22Rv1 (cell line): ENCODE measurements at regions not wholly inside any gene's neighbourhood (a gene's known extent, or its start where the extent isn't known, plus 50 kb on each side); places are given as distances from the start of the nearest gene placed in this dataset.

Experiments used
- ZFX ChIP-seq: fragments of 450-650 bp; IDR thresholded peaks from 2 replicates; pipeline ENCODE4 v1.6.1; 2017; ENCODE audit warnings: antibody characterized with exemption, borderline replicate concordance
- TF ChIP-seq, protein P1 (sequence below): fragments of 450-650 bp; IDR thresholded peaks from 2 replicates; pipeline ENCODE4 v1.5.1; 2017; ENCODE audit warnings: mild to moderate bottlenecking

DNA sequence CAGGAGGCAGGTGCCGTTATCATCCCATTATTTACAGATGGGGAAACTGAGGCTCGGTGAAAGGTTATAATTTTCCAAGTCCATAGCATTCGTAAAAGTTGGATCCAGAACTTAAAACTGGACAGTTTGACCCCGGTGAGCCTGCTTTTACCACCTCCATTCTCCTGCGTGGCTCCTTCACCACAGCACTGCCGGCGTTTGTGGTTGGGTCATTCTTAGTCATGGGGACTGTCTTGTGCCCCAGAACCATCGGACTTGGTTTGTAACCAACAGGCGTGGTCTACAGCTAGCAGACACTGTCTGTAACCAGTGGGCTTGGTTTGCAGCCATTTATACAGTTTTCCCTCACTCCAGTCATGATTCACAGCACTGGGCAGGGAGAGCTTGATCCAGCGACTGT, 511.3 kb downstream of the NPHP4 start:
- TF ChIP-seq, protein P1, sequence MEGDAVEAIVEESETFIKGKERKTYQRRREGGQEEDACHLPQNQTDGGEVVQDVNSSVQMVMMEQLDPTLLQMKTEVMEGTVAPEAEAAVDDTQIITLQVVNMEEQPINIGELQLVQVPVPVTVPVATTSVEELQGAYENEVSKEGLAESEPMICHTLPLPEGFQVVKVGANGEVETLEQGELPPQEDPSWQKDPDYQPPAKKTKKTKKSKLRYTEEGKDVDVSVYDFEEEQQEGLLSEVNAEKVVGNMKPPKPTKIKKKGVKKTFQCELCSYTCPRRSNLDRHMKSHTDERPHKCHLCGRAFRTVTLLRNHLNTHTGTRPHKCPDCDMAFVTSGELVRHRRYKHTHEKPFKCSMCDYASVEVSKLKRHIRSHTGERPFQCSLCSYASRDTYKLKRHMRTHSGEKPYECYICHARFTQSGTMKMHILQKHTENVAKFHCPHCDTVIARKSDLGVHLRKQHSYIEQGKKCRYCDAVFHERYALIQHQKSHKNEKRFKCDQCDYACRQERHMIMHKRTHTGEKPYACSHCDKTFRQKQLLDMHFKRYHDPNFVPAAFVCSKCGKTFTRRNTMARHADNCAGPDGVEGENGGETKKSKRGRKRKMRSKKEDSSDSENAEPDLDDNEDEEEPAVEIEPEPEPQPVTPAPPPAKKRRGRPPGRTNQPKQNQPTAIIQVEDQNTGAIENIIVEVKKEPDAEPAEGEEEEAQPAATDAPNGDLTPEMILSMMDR = no peak
- no peak for TF ChIP-seq ZFX
